Esophagus muscularis mucosa (tissue), 4 donors: ENCODE measurements at regions not wholly inside any gene's neighbourhood (a gene's known extent, or its start where the extent isn't known, plus 50 kb on each side); places are given as distances from the start of the nearest gene placed in this dataset.
A peak's percentile ranks its signal among the peaks of the same experiment; 100 is the strongest.

Experiments used
- DNase-seq: peaks from one replicate; pipeline ENCODE4 v3.0.0-alpha.2; 2017; ENCODE audit errors: extremely low spot score
- H3K27ac ChIP-seq, 4 donors: fragments of 200-600 bp; sonication (generic); replicated peaks in 1 of 4; 1 replicate in 3 of 4; 2 replicates in 1 of 4; pipeline ENCODE4 v1.5.1; 2016 to 2019; ENCODE audit warnings: mild to moderate bottlenecking in 1 of 4
- H3K27me3 ChIP-seq, 4 donors: fragments of 200-600 bp; sonication (generic); one replicate each; pipeline versions ENCODE4 v1.5.1 to v1.6.0; 2016 to 2019
- H3K36me3 ChIP-seq, 4 donors: fragments of 200-600 bp; sonication (generic); one replicate each; pipeline ENCODE4 v1.5.1; 2016 to 2019
- H3K4me1 ChIP-seq, 4 donors: fragments of 200-600 bp; sonication (generic); one replicate each; pipeline ENCODE4 v1.5.1; 2016 to 2019
- H3K4me3 ChIP-seq, 4 donors: fragments of 200-600 bp; sonication (generic); 1 replicate in 2 of 4; 2 replicates in 2 of 4; pipeline ENCODE4 v1.5.1; 2016 to 2019; ENCODE audit warnings: mild to moderate bottlenecking in 4 of 4, moderate library complexity in 1 of 4
- H3K9me3 ChIP-seq, 4 donors: fragments of 200-600 bp; sonication (generic); 1 replicate in 3 of 4; 2 replicates in 1 of 4; pipeline ENCODE4 v1.5.1; 2016 to 2019
- CTCF ChIP-seq, 3 experiments: fragments of 200-600 bp in 2 of 3; fragments of 450-650 bp in 1 of 3; sonication (generic) in 2 of 3; IDR thresholded peaks; one replicate each; pipeline ENCODE4 v1.5.1; 2017 to 2019; ENCODE audit warnings: antibody characterized with exemption in 3 of 3, mild to moderate bottlenecking in 2 of 3, moderate library complexity in 1 of 3
- EP300 ChIP-seq: sonication (generic); formaldehyde crosslinking; IDR thresholded peaks from one replicate; pipeline ENCODE4 v1.6.1; 2017; ENCODE audit warnings: antibody characterized with exemption
- POLR2A ChIP-seq: fragments of 450-650 bp; IDR thresholded peaks from one replicate; pipeline ENCODE4 v1.6.1; 2017; ENCODE audit warnings: antibody characterized with exemption, moderate library complexity, mild to moderate bottlenecking, low read depth
- POLR2AphosphoS5 ChIP-seq, 2 donors: sonication (generic); formaldehyde crosslinking; IDR thresholded peaks; one replicate each; pipeline ENCODE4 v1.6.1; 2017; ENCODE audit warnings: antibody characterized with exemption in 2 of 2
- WGBS: methylation state at CpG from one replicate; pipeline ENCODE4 v1.1.5; 2018; 5-methylcytosine and 5-hydroxymethylcytosine counted together
- intact Hi-C: fragments of 100-400 bp; cut with DNase I; formaldehyde crosslinking; loops from one replicate; pipeline ENCODE4 v1.15.1; 2023

- TF ChIP-seq POLR2A: no peak
- no peak for TF ChIP-seq POLR2AphosphoS5 (IDR thresholded peaks at IDR 0.05)
- TF ChIP-seq CTCF (IDR thresholded peaks at IDR 0.05): no peak
- TF ChIP-seq EP300: no peak
- no peak overlapping the region for H3K27ac ChIP-seq
- intact Hi-C loops: no loop called here
Measured at GRCh38 chr4:75189711-75190335, 256.9 kb downstream of the PARM1 start.

GRCh38 chr4:75180790-75181776, 248.2 kb downstream of the PARM1 start:
- Histone ChIP-seq H3K36me3 (no peaks in the 10 kb centered on the region), H3K4me3 (peak overlapping the region in 2 of 4 donors; percentile 8 to 16), H3K4me1 (no peaks in the 10 kb centered on the region), H3K27ac (no peak overlapping the region), H3K9me3 (peaks cover 0 to 3% (median 0%) of the 10 kb centered on the region in 4 donors), H3K27me3 (no peaks in the 10 kb centered on the region)
- DNase-seq: no peak
- intact Hi-C loops: no loop called here
- 76% methylated on average over 10 of the region's 10 CpGs for WGBS
- TF ChIP-seq EP300 (no peak), POLR2AphosphoS5 (IDR thresholded peaks at IDR 0.05) (no peak), CTCF (IDR thresholded peaks at IDR 0.05) (no peak), POLR2A (no peak)

More at GRCh38 chr4:75189711-75190335, 256.9 kb downstream of the PARM1 start:
- H3K4me1 ChIP-seq: peaks cover 0 to 6% (median 0%) of the 10 kb centered on the region in 4 donors
- no peaks in the 10 kb centered on the region for H3K27me3 ChIP-seq
- no peaks in the 10 kb centered on the region for H3K36me3 ChIP-seq
- H3K4me3 ChIP-seq: no peak overlapping the region
- DNase-seq: no peak
- WGBS: 64% methylated on average over 4 of the region's 4 CpGs
- no peaks in the 10 kb centered on the region for H3K9me3 ChIP-seq

- no peaks in the 10 kb centered on the region for H3K4me1 ChIP-seq
- TF ChIP-seq CTCF (IDR thresholded peaks at IDR 0.05) (no peak), POLR2A (no peak), POLR2AphosphoS5 (IDR thresholded peaks at IDR 0.05) (no peak), EP300 (no peak)
- H3K36me3 ChIP-seq: no peaks in the 10 kb centered on the region
- H3K27me3 ChIP-seq: no peaks in the 10 kb centered on the region
- no peak overlapping the region for H3K27ac ChIP-seq
- H3K9me3 ChIP-seq: peaks cover 0 to 3% (median 0%) of the 10 kb centered on the region in 4 donors
- no peak for DNase-seq
- no peak overlapping the region for H3K4me3 ChIP-seq
- intact Hi-C loops: no loop called here
Measured at GRCh38 chr4:75180217-75180616, 247.3 kb downstream of the PARM1 start.

- H3K9me3 ChIP-seq: peaks cover 0 to 3% (median 0%) of the 10 kb centered on the region in 4 donors
- no peak for DNase-seq
- H3K27me3 ChIP-seq: no peaks in the 10 kb centered on the region
- H3K36me3 ChIP-seq: no peaks in the 10 kb centered on the region
- no peaks in the 10 kb centered on the region for H3K4me1 ChIP-seq
- no peak overlapping the region for H3K4me3 ChIP-seq
- intact Hi-C loops: no loop called here
- TF ChIP-seq POLR2A (no peak), POLR2AphosphoS5 (IDR thresholded peaks at IDR 0.05) (no peak), EP300 (no peak)
- no peak overlapping the region for H3K27ac ChIP-seq
Measured at GRCh38 chr4:75179510-75179909, 246.6 kb downstream of the PARM1 start.

GRCh38 chr4:75172551-75172950, 239.6 kb downstream of the PARM1 start:
- DNase-seq: no peak
- Histone ChIP-seq H3K9me3 (no peaks in the 10 kb centered on the region), H3K4me1 (no peaks in the 10 kb centered on the region), H3K27me3 (no peaks in the 10 kb centered on the region), H3K36me3 (no peaks in the 10 kb centered on the region), H3K4me3 (no peak overlapping the region), H3K27ac (no peak overlapping the region)
- TF ChIP-seq POLR2A (no peak), CTCF (IDR thresholded peaks at IDR 0.05) (no peak)
- intact Hi-C loops: no loop called here
